ENCODE measurements at regions not wholly inside any gene's neighbourhood (a gene's known extent, or its start where the extent isn't known, plus 50 kb on each side); places are given as distances from the start of the nearest gene placed in this dataset.

- Mint-ChIP-seq H3K27ac (ENCODE audit: unreplicated experiment) (no peak overlapping the region), H3K4me1 (ENCODE audit: low read depth, unreplicated experiment) (peaks cover 20% of the 10 kb centered on the region), H3K36me3 (ENCODE audit: low read depth, unreplicated experiment) (no peaks in the 10 kb centered on the region)
Observed at GRCh38 chr2:220280736-220281135, 653.3 kb downstream of the SLC4A3 start.

GRCh38 chr2:220281771-220282170 is 654.3 kb downstream of the SLC4A3 start:
- Mint-ChIP-seq H3K36me3 (ENCODE audit: low read depth, unreplicated experiment) (no peaks in the 10 kb centered on the region), H3K9me3 (ENCODE audit: unreplicated experiment) (no peaks in the 10 kb centered on the region), H3K27ac (ENCODE audit: unreplicated experiment) (no peak overlapping the region), H3K27me3 (ENCODE audit: low read depth, unreplicated experiment) (no peaks in the 10 kb centered on the region), H3K4me1 (ENCODE audit: low read depth, unreplicated experiment) (peaks cover 14% of the 10 kb centered on the region), H3K4me3 (ENCODE audit: unreplicated experiment) (no peak overlapping the region)
- H3K27ac ChIP-seq (ENCODE audit: low read depth, low read length): no peak overlapping the region
- H3K9me3 ChIP-seq (ENCODE audit: insufficient read depth, low read depth, low read length): no peaks in the 10 kb centered on the region
- H3K36me3 ChIP-seq (ENCODE audit: insufficient read depth, low read length): no peaks in the 10 kb centered on the region
- H3K4me3 ChIP-seq (ENCODE audit: insufficient read depth, low read depth, low read length): no peak overlapping the region
- no peak overlapping the region for H2AFZ ChIP-seq (ENCODE audit: low read depth, low read length)
- no peaks in the 10 kb centered on the region for H3K79me2 ChIP-seq (ENCODE audit: insufficient read depth, low read length)
- FAIRE-seq (peak; percentile 20), DNase-seq (ENCODE audit: low read depth) (no peak)
- H3K27me3 ChIP-seq (ENCODE audit: insufficient read depth, low read length): no peaks in the 10 kb centered on the region
- TF ChIP-seq EZH2 (IDR thresholded peaks at IDR 0.05; ENCODE audit: insufficient read depth, low read length): no peak
- TF ChIP-seq CTCF (IDR thresholded peaks at IDR 0.05; ENCODE audit: insufficient read depth, low read depth, low read length): no peak
- H4K20me1 ChIP-seq (ENCODE audit: insufficient read depth, low read length): no peaks in the 10 kb centered on the region
- H3K4me1 ChIP-seq (ENCODE audit: insufficient read depth, low read length): peaks cover 27% of the 10 kb centered on the region
- no peak overlapping the region for H3K9ac ChIP-seq (ENCODE audit: low read length)
- H3K4me2 ChIP-seq (ENCODE audit: low read length): no peak overlapping the region

More at GRCh38 chr2:220280736-220281135, 653.3 kb downstream of the SLC4A3 start:
- Histone ChIP-seq H3K27ac (ENCODE audit: low read depth, low read length) (no peak overlapping the region), H3K4me1 (ENCODE audit: insufficient read depth, low read length) (peaks cover 32% of the 10 kb centered on the region), H3K27me3 (ENCODE audit: insufficient read depth, low read length) (no peaks in the 10 kb centered on the region), H3K4me3 (ENCODE audit: insufficient read depth, low read depth, low read length) (no peak overlapping the region), H3K79me2 (ENCODE audit: insufficient read depth, low read length) (no peaks in the 10 kb centered on the region), H3K4me2 (ENCODE audit: low read length) (no peak overlapping the region), H3K36me3 (ENCODE audit: insufficient read depth, low read length) (no peaks in the 10 kb centered on the region), H3K9ac (ENCODE audit: low read length) (no peak overlapping the region), H3K9me3 (ENCODE audit: insufficient read depth, low read depth, low read length) (no peaks in the 10 kb centered on the region), H2AFZ (ENCODE audit: low read depth, low read length) (no peak overlapping the region), H4K20me1 (ENCODE audit: insufficient read depth, low read length) (no peaks in the 10 kb centered on the region)
- no peak for DNase-seq (ENCODE audit: low read depth)
- no peak overlapping the region for H3K4me3 Mint-ChIP-seq (ENCODE audit: unreplicated experiment)
- no peak for TF ChIP-seq EZH2 (IDR thresholded peaks at IDR 0.05; ENCODE audit: insufficient read depth, low read length)
- TF ChIP-seq CTCF (IDR thresholded peaks at IDR 0.05; ENCODE audit: insufficient read depth, low read depth, low read length): no peak
- no peaks in the 10 kb centered on the region for H3K27me3 Mint-ChIP-seq (ENCODE audit: low read depth, unreplicated experiment)
- FAIRE-seq: no peak
- H3K9me3 Mint-ChIP-seq (ENCODE audit: unreplicated experiment): no peaks in the 10 kb centered on the region

- no peak overlapping the region for H3K27ac Mint-ChIP-seq (ENCODE audit: unreplicated experiment)
- H3K27me3 Mint-ChIP-seq (ENCODE audit: low read depth, unreplicated experiment): no peaks in the 10 kb centered on the region
Observed at GRCh38 chr2:220282236-220282635, 654.8 kb downstream of the SLC4A3 start.

More at GRCh38 chr2:220282236-220282635, 654.8 kb downstream of the SLC4A3 start:
- no peak for DNase-seq (ENCODE audit: low read depth)
- Mint-ChIP-seq H3K4me3 (ENCODE audit: unreplicated experiment) (no peak overlapping the region), H3K36me3 (ENCODE audit: low read depth, unreplicated experiment) (no peaks in the 10 kb centered on the region), H3K9me3 (ENCODE audit: unreplicated experiment) (no peaks in the 10 kb centered on the region), H3K4me1 (ENCODE audit: low read depth, unreplicated experiment) (peaks cover 10% of the 10 kb centered on the region)
- no peaks in the 10 kb centered on the region for H3K36me3 ChIP-seq (ENCODE audit: insufficient read depth, low read length)
- no peaks in the 10 kb centered on the region for H3K27me3 ChIP-seq (ENCODE audit: insufficient read depth, low read length)
- no peak for TF ChIP-seq CTCF (IDR thresholded peaks at IDR 0.05; ENCODE audit: insufficient read depth, low read depth, low read length)
- TF ChIP-seq EZH2 (IDR thresholded peaks at IDR 0.05; ENCODE audit: insufficient read depth, low read length): no peak
- H3K27ac ChIP-seq (ENCODE audit: low read depth, low read length): no peak overlapping the region
- H4K20me1 ChIP-seq (ENCODE audit: insufficient read depth, low read length): no peaks in the 10 kb centered on the region
- no peaks in the 10 kb centered on the region for H3K9me3 ChIP-seq (ENCODE audit: insufficient read depth, low read depth, low read length)
- no peak for FAIRE-seq
- no peak overlapping the region for H2AFZ ChIP-seq (ENCODE audit: low read depth, low read length)
- peaks cover 22% of the 10 kb centered on the region for H3K4me1 ChIP-seq (ENCODE audit: insufficient read depth, low read length)
- no peaks in the 10 kb centered on the region for H3K79me2 ChIP-seq (ENCODE audit: insufficient read depth, low read length)
- no peak overlapping the region for H3K9ac ChIP-seq (ENCODE audit: low read length)
- no peak overlapping the region for H3K4me3 ChIP-seq (ENCODE audit: insufficient read depth, low read depth, low read length)
- H3K4me2 ChIP-seq (ENCODE audit: low read length): no peak overlapping the region
